HG02981 (cell line): ENCODE measurements at regions not wholly inside any gene's neighbourhood (a gene's known extent, or its start where the extent isn't known, plus 50 kb on each side); places are given as distances from the start of the nearest gene placed in this dataset.

ENCODE experiments used
- ATAC-seq: cut with Tn5 transposase; IDR thresholded peaks from one replicate; pipeline ENCODE4 v1.9.1; 2021; ENCODE audit warnings: mild to moderate bottlenecking, moderate library complexity; ENCODE audit not compliant: unreplicated experiment

DNA sequence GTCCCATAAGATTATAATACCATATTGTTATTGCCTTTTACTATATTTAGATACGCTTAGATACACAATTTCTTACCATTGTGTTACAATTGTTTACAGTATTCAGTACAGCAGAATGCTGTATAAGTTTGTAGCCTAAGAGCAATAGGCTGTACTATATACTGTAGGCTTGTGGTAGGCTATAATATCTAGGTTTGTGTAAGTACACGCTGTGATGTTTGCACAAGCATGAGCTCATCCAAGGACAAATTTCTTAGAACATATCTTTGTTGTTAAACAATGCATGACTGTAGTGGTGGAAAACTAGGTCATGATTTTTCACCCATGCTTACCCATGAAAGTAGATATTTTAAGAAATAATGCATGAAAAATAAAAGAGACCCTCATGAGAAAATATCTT, 509.4 kb upstream of the CDH18 start:
- no peak for ATAC-seq

- ATAC-seq = no peak
Observed at GRCh38 chr5:20494706-20495105, 506.7 kb upstream of the CDH18 start.

DNA sequence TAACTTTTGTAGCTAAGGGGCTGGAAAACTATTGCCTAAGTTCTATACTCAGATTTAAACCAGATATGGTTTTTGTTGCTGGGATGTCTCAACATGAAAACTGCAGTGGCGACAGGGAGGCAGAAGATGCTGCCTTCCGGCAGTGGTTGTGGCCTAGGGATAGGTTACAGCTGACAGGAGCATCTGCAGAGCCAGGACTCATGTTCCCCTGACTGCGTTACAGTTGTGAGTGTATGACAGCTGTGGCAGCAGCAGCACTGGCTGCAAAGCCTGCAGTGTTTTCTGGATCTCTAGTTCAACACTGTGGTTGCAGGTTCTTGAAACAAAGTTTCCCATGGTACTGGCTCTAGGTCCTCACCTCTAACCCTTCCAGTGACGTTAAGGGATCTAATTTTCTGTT, 498.8 kb upstream of the CDH18 start:
- ATAC-seq = no peak

- ATAC-seq = no peak
Observed at GRCh38 chr5:20476016-20476415, 488.0 kb upstream of the CDH18 start.

DNA sequence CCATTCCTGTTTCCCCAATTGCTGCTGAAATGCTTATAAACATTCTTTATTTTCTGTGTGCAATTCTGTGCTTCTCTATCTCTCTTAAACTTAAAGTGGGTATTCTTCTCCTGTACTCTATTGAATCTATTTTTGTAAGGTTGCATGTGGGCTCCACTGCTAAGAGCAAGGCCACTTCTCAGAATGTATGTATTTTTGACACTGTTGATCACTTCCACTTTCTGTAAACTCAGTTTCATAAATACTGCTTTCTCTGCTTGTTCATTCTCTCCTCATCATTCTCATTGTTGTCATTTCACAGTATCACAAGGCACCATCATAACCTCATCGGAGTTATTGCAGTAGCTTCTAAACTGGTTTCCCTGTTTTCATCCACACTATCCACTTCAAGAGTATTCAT, 483.0 kb upstream of the CDH18 start:
- no peak for ATAC-seq

DNA sequence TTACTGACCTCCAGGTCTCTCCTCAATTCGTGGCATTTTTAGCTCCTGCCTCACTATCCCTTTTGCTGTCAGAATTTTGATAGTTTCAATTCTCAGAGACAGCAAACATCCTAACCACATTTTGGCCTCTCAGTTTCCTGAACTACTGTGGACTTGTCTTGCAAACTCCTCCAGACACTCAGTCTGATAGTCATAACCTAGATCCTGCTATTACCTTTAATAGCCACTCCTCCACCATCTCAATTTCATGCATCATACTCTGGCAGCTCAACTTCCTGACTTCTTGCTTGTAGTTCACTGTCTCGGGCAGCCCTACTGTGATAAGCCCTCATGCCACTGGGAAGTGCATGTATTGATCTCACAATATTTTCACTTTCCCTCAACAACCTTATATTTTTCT, 481.8 kb upstream of the CDH18 start:
- no peak for ATAC-seq

DNA sequence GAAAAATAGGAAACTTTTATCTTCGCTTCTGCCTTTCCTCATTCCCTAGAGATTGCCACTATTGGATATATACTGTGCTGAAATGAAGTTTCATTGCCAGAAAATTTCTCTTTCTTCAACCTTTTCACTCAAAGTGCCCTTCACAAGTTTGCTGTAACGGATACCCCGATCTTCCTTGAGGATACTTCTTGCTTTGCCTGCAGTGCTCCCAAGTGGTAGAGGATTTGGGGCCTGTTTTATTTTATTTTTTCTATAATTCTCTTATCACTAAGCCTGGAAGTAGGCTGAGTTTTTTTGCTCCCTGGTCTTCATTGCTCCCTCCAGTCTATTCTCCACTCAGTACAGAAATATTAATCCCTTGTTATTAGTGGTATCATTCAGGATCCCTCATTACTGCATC, 481.4 kb upstream of the CDH18 start:
- ATAC-seq = no peak

GRCh38 chr5:20466512-20466911, 478.5 kb upstream of the CDH18 start:
- no peak for ATAC-seq

GRCh38 chr5:20463206-20463605, 475.2 kb upstream of the CDH18 start:
- no peak for ATAC-seq

GRCh38 chr5:20446121-20446520, 458.1 kb upstream of the CDH18 start:
- ATAC-seq = no peak

- no peak for ATAC-seq
Observed at GRCh38 chr5:20445326-20445860, 457.4 kb upstream of the CDH18 start.

DNA sequence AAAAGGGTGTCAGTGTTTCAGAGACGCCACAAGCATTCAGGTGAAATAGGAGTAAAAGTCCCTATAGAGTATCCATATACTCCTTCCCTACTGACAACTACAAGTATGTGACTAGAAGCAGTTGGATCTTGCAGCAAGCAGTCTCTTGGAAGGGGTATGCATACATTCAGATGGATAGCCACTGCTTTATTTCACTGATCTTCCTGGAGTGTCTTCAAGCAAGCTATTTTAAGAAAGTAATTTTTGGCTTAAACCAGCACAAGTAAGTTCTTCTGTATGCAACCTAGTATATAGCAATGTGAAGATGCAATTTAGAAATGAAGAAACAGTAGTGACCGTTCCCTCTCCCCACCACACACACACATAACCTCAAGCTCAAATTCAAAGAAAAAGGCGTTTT, 446.8 kb upstream of the CDH18 start:
- ATAC-seq = no peak

DNA sequence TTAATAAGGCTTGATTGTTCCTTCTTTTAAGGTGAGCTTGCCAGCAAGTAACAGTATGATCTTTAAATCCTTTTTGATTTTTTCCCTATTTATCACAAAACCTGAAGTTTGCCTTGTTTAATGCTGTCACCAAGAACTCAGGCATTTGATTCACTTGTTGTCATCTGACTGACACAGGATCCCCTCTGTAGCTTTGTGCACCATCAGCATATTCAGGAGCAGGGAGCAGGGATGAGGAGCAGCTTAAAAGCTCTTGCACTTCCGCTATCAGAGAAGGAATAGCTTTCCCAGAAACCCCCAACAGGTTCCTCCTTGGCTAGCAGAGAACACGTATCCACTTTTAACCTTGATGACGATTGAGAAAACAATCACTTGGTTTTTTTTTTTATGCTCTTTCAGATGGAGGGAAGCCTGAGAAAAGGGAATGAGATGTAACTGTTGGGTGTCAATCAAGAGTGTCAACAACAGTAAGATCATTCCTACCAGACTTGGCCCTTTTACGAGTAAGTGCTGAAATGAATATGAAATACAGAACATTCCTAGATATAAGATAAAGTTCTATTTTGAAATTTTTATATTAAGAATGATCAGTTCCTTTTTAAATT, 433.1 kb upstream of the CDH18 start:
- no peak for ATAC-seq
